K562 (cell line): ENCODE measurements at regions not wholly inside any gene's neighbourhood (a gene's known extent, or its start where the extent isn't known, plus 50 kb on each side); places are given as distances from the start of the nearest gene placed in this dataset.

Experiments used
- ATAC-seq: fragments of 200-7000 bp; cut with Tn5 transposase; 3 replicates; pipeline ENCODE4 v1.9.1; 2020; ENCODE audit warnings: moderate library complexity
- BruUV-seq: library from RNA; stranded (reverse); fragments of 400-500 nt; replicated peaks from 2 replicates; lab custom pipeline; 2021; lab: Mats Ljungman, UMichigan
- CTCF ChIA-PET: fragments of 300-600 bp; formaldehyde crosslinking; extraction: SDS; loops from one replicate; lab custom pipeline; 2021; ENCODE audit warnings: low intra/inter-chr PET ratio; lab: Yijun Ruan, JAX
- POLR2A ChIA-PET: fragments of 300-600, 350-650 bp; sonication (Branson Sonifier 250); formaldehyde crosslinking; extraction: SDS; loops from one replicate; lab custom pipeline; 2021; ENCODE audit warnings: antibody characterized with exemption, inconsistent platforms; lab: Yijun Ruan, JAX
- DNase-seq, 4 experiments: peaks; one replicate each; pipeline versions ENCODE4 v3.0.0 to v3.0.0-alpha.2; 2011 to 2018; ENCODE audit warnings: low spot score in 3 of 4, mixed read lengths in 3 of 4; ENCODE audit errors: extremely low read depth in 1 of 4
- FAIRE-seq: peaks from 2 replicates; lab custom pipeline; 2011; peaks lifted over from hg19 to GRCh38; lab: Jason Lieb, UNC
- H2AFZ ChIP-seq: 2 replicates; pipeline ENCODE4 v1.6.0; 2011; ENCODE audit warnings: low read depth, low read length, control low read depth, inconsistent platforms
- H3K27ac ChIP-seq: fragments of 200-600 bp; 3 replicates; pipeline ENCODE4 v1.8.0; 2011; ENCODE audit warnings: low read depth, mild to moderate bottlenecking, control low read depth, inconsistent platforms, low read length, moderate library complexity, mixed read lengths; ENCODE audit errors: extremely low read depth
- H3K27me3 ChIP-seq, 2 experiments: fragments of 300-600 bp in 1 of 2; 2 replicates in 1 of 2; 3 replicates in 1 of 2; pipeline versions ENCODE4 v1.6.0 to v1.8.0; 2011; ENCODE audit warnings: inconsistent platforms in 2 of 2, low read length in 2 of 2, mild to moderate bottlenecking in 1 of 2, mixed read lengths in 1 of 2, moderate library complexity in 1 of 2; ENCODE audit not compliant: control insufficient read depth in 2 of 2, insufficient read depth in 2 of 2
- H3K36me3 ChIP-seq: fragments of 300-600 bp; 3 replicates; pipeline ENCODE4 v1.8.0; 2011; ENCODE audit warnings: mild to moderate bottlenecking, low read length, inconsistent platforms; ENCODE audit not compliant: control insufficient read depth, insufficient read depth
- H3K4me1 ChIP-seq, 2 experiments: fragments of 200-600 bp in 1 of 2; replicated peaks in 1 of 2; 2 replicates in 1 of 2; 3 replicates in 1 of 2; pipeline versions ENCODE4 v1.5.1 to v1.8.0; 2011; ENCODE audit warnings: inconsistent platforms in 2 of 2, low read length in 2 of 2, mild to moderate bottlenecking in 1 of 2, mixed read lengths in 1 of 2, moderate library complexity in 1 of 2; ENCODE audit not compliant: control insufficient read depth in 2 of 2, insufficient read depth in 2 of 2
- H3K4me2 ChIP-seq: 2 replicates; pipeline ENCODE4 v1.6.1; 2011; ENCODE audit warnings: low read length, control low read depth, inconsistent platforms, mixed read lengths; ENCODE audit not compliant: insufficient read depth
- H3K4me3 ChIP-seq: fragments of 200-600 bp; sonication (generic), shearing (Covaris generic); 2 replicates; pipeline ENCODE4 v1.5.1; 2016; ENCODE audit warnings: control low read depth, inconsistent platforms
- H3K79me2 ChIP-seq: fragments of 200-600 bp; 3 replicates; pipeline ENCODE4 v1.8.0; 2011; ENCODE audit warnings: low read length, inconsistent platforms; ENCODE audit not compliant: control insufficient read depth, insufficient read depth
- H3K9ac ChIP-seq, 2 experiments: 2 replicates each; pipeline versions ENCODE4 v1.6.0 to v1.6.1; 2011; ENCODE audit warnings: low read depth in 2 of 2, low read length in 2 of 2, control low read depth in 1 of 2, inconsistent platforms in 1 of 2, mild to moderate bottlenecking in 1 of 2, mixed read lengths in 1 of 2; ENCODE audit not compliant: insufficient read depth in 1 of 2
- H3K9me1 ChIP-seq: one replicate; pipeline ENCODE4 v1.6.0; 2011; ENCODE audit warnings: inconsistent platforms, mild to moderate bottlenecking, low read length, moderate library complexity; ENCODE audit not compliant: control insufficient read depth, insufficient read depth
- H3K9me3 ChIP-seq: replicated peaks from 2 replicates; pipeline ENCODE4 v1.5.1; 2011; ENCODE audit warnings: low read depth, low read length, inconsistent platforms; ENCODE audit not compliant: control insufficient read depth, insufficient read depth
- H4K20me1 ChIP-seq: replicated peaks from 2 replicates; pipeline ENCODE4 v1.6.1; 2011; ENCODE audit warnings: low read length, inconsistent platforms, mixed read lengths; ENCODE audit not compliant: control insufficient read depth, insufficient read depth
- EP300 ChIP-seq: IDR thresholded peaks from 2 replicates; pipeline ENCODE4 v1.6.1; 2012; ENCODE audit warnings: low read length, improper control_type of control experiment
- ETV1 ChIP-seq: fragments of 450-650 bp; conservative IDR thresholded peaks from 2 replicates; pipeline ENCODE4 v1.6.1; 2016; ENCODE audit warnings: missing genetic modification characterization, control low read depth, low read depth, missing compliant biosample characterization
- FOS ChIP-seq: IDR thresholded peaks from 3 replicates; pipeline ENCODE4 v1.6.1; 2011; ENCODE audit not compliant: insufficient read length; ENCODE audit errors: extremely low read depth
- HNRNPUL1 ChIP-seq: fragments of 200-400 bp; formaldehyde crosslinking; IDR thresholded peaks from 2 replicates; pipeline ENCODE4 v1.6.1; 2017; ENCODE audit warnings: low read length
- MYNN ChIP-seq, 2 experiments: sonication (generic); formaldehyde crosslinking in 1 of 2; IDR thresholded peaks; 2 replicates each; pipeline versions ENCODE4 v1.5.0 to v1.6.1; 2016 to 2020; ENCODE audit warnings: antibody characterized with exemption in 1 of 2, missing genetic modification reagents in 1 of 2
- SP1 ChIP-seq: sonication (generic); formaldehyde crosslinking; IDR thresholded peaks from 2 replicates; pipeline ENCODE4 v1.8.1; 2022; ENCODE audit warnings: mild to moderate bottlenecking, missing genetic modification reagents
- XRCC3 ChIP-seq: fragments of 450-650 bp; IDR thresholded peaks from 2 replicates; pipeline ENCODE4 v1.6.1; 2017; ENCODE audit warnings: mild to moderate bottlenecking, moderate library complexity
- ZNF764 ChIP-seq: fragments of 250-450 bp; sonication (Bioruptor Pico); IDR thresholded peaks from 2 replicates; pipeline ENCODE4 v1.4.0; 2020; ENCODE audit warnings: low read depth, mild to moderate bottlenecking, moderate library complexity
- WGBS: fragments of 100-300 bp; shearing (Covaris generic); methylation state at CpG from one replicate; pipeline ENCODE4 v1.1.6; 2016; ENCODE audit warnings: low coverage, mixed read lengths; ENCODE audit not compliant: insufficient coverage; ENCODE audit errors: missing lambda C conversion rate; 5-methylcytosine and 5-hydroxymethylcytosine counted together
- in situ Hi-C: fragments of 300-500 bp; cut with MboI; formaldehyde crosslinking; loops from 4 replicates; pipeline ENCODE4 v1.15.0; 2018; ENCODE audit warnings: inconsistent platforms, mixed read lengths
- intact Hi-C: fragments of 100-400 bp; cut with micrococcal nuclease; formaldehyde crosslinking; loops from 2 replicates; pipeline ENCODE4 v1.14.2; 2022
- TF ChIP-seq, protein P1 (sequence below): sonication (generic); IDR thresholded peaks from 2 replicates; pipeline ENCODE4 v1.6.1; 2016
- TF ChIP-seq, protein P2 (sequence below): sonication (generic); formaldehyde crosslinking; IDR thresholded peaks from 2 replicates; pipeline ENCODE4 v1.8.0; 2023; ENCODE audit warnings: mild to moderate bottlenecking, missing genetic modification reagents

DNA sequence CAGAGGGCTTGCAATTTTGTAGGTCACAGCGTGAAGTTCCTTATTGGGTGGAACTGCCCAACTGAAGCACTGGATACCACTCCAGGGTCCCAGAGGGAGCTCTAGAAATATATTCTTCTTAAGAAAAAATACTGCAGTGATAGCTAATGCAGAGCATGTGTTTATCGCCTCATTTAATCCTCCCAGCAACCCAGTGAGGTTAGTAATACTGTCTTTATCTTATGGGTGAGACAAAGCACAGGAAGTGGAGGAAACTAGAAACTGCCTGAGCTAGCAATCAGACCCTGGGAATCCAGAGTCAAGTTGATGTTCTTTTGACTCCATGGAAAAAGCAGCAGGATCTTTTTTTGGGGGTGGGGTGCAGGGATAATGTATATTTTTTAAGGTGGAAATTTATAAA, 153.3 kb downstream of the PJA2 start:
- no peaks in the 10 kb centered on the region for H3K79me2 ChIP-seq
- H3K9ac ChIP-seq, result no peak overlapping the region
- no peaks in the 10 kb centered on the region for H3K9me1 ChIP-seq
- intact Hi-C loops (no loop called here), in situ Hi-C loops (no loop called here)
- H3K4me2 ChIP-seq, result no peak overlapping the region
- no peak overlapping the region for H3K4me3 ChIP-seq
- WGBS, result 0% methylated on average over 2 of the region's 2 CpGs
- DNase-seq (peak in 1 of 4 experiments; percentile 10), FAIRE-seq (no peak), ATAC-seq (peak; percentile 48; the same call in 1 of the 3 replicates)
- ChIA-PET CTCF (no interaction called here), POLR2A (interaction anchor here (0.8 kb wide), 1 partner anchor 457 kb away, joined by 3 read pairs; no protein-coding TSS in a partner anchor)
- H3K36me3 ChIP-seq, result no peaks in the 10 kb centered on the region
- H2AFZ ChIP-seq, result no peak overlapping the region
- TF ChIP-seq, protein P1, sequence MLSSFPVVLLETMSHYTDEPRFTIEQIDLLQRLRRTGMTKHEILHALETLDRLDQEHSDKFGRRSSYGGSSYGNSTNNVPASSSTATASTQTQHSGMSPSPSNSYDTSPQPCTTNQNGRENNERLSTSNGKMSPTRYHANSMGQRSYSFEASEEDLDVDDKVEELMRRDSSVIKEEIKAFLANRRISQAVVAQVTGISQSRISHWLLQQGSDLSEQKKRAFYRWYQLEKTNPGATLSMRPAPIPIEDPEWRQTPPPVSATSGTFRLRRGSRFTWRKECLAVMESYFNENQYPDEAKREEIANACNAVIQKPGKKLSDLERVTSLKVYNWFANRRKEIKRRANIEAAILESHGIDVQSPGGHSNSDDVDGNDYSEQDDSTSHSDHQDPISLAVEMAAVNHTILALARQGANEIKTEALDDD, result 0 out of 2 replicates have a peak, but pooled peaks have one; percentile 43
- no peak for TF ChIP-seq SP1
- 0 out of 2 replicates have a peak, but pooled peaks have one; percentile 9 for TF ChIP-seq ETV1
- TF ChIP-seq HNRNPUL1, result no peak
- no peak for TF ChIP-seq XRCC3
- H3K27ac ChIP-seq, result no peak overlapping the region
- no peaks in the 10 kb centered on the region for H3K9me3 ChIP-seq
- BruUV-seq, result no TSS peak
- peaks cover 2 to 7% of the 10 kb centered on the region in 2 experiments; a peak in 3 of 5 replicates for H3K27me3 ChIP-seq
- H3K4me1 ChIP-seq, result no peaks in the 10 kb centered on the region
- no peaks in the 10 kb centered on the region for H4K20me1 ChIP-seq

DNA sequence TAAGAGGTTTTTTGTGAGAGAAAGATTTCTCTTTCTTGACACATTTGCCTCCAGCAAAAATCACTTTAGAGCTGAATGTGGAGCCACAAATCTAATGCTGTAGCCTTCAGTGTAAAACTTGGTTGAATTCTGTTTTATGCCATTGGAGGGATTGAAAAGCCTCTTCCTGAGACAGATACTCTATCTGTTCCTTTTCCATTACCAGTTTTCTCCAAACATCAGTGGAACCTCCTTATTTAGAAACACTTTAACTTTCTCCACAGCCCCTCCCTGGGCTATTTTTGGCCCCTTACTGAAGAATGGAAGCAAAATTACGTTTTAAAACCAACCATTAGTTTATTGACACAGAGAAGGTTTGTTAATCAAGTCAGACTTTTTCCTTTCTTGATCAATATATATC, 155.3 kb downstream of the PJA2 start:
- no peak overlapping the region for H2AFZ ChIP-seq
- ATAC-seq, result no peak
- POLR2A ChIA-PET, result interaction anchor here (0.6 to 1.1 kb wide), 2 partner anchors 10 to 591 kb away, joined by 3 to 4 read pairs; no protein-coding TSS in a partner anchor
- no peak overlapping the region for H3K27ac ChIP-seq
- H3K9ac ChIP-seq, result no peak overlapping the region
- H3K9me3 ChIP-seq, result no peaks in the 10 kb centered on the region
- no peak overlapping the region for H3K4me2 ChIP-seq
- no peak for FAIRE-seq
- intact Hi-C loops (no loop called here), in situ Hi-C loops (no loop called here)
- no peaks in the 10 kb centered on the region; a peak in 1 of 5 replicates for H3K4me1 ChIP-seq
- CTCF ChIA-PET, result no interaction called here
- WGBS, result 0% methylated on average over 1 of the region's 1 CpG
- no peaks in the 10 kb centered on the region for H4K20me1 ChIP-seq
- BruUV-seq, result no TSS peak
- H3K27me3 ChIP-seq, result peaks cover 10 to 22% of the 10 kb centered on the region in 2 experiments; a peak in 3 of 5 replicates
- H3K9me1 ChIP-seq, result no peaks in the 10 kb centered on the region
- H3K36me3 ChIP-seq, result no peaks in the 10 kb centered on the region
- no peak for DNase-seq
- H3K79me2 ChIP-seq, result no peaks in the 10 kb centered on the region
- H3K4me3 ChIP-seq, result no peak overlapping the region
- TF ChIP-seq MYNN (IDR thresholded peaks at IDR 0.05) (no peak), MYNN (CRISPR knock-in tag; IDR thresholded peaks at IDR 0.05) (no peak), EP300 (no peak), FOS (no peak), ZNF764 (no peak)
- TF ChIP-seq, protein P2, sequence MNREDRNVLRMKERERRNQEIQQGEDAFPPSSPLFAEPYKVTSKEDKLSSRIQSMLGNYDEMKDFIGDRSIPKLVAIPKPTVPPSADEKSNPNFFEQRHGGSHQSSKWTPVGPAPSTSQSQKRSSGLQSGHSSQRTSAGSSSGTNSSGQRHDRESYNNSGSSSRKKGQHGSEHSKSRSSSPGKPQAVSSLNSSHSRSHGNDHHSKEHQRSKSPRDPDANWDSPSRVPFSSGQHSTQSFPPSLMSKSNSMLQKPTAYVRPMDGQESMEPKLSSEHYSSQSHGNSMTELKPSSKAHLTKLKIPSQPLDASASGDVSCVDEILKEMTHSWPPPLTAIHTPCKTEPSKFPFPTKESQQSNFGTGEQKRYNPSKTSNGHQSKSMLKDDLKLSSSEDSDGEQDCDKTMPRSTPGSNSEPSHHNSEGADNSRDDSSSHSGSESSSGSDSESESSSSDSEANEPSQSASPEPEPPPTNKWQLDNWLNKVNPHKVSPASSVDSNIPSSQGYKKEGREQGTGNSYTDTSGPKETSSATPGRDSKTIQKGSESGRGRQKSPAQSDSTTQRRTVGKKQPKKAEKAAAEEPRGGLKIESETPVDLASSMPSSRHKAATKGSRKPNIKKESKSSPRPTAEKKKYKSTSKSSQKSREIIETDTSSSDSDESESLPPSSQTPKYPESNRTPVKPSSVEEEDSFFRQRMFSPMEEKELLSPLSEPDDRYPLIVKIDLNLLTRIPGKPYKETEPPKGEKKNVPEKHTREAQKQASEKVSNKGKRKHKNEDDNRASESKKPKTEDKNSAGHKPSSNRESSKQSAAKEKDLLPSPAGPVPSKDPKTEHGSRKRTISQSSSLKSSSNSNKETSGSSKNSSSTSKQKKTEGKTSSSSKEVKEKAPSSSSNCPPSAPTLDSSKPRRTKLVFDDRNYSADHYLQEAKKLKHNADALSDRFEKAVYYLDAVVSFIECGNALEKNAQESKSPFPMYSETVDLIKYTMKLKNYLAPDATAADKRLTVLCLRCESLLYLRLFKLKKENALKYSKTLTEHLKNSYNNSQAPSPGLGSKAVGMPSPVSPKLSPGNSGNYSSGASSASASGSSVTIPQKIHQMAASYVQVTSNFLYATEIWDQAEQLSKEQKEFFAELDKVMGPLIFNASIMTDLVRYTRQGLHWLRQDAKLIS (CRISPR knock-in tag), result no peak
